NCI-H1436 treated with DMSO at 0.1 percent for 48 hours (cell line): ENCODE measurements at regions not wholly inside any gene's neighbourhood (a gene's known extent, or its start where the extent isn't known, plus 50 kb on each side); places are given as distances from the start of the nearest gene placed in this dataset.
"Not testable (repeated sequence)": the region's sequence is repeated elsewhere in the genome, so short reads cannot be mapped to it uniquely, and the experiment has no call there.

Source experiments
- DNase-seq: peaks from one replicate; lab custom pipeline; 2025; lab: John Stamatoyannopoulos, UW

- DNase-seq, result no peak
Observed at GRCh38 chr14:49367696-49368095, 218.5 kb downstream of the RPS29 start.

DNA sequence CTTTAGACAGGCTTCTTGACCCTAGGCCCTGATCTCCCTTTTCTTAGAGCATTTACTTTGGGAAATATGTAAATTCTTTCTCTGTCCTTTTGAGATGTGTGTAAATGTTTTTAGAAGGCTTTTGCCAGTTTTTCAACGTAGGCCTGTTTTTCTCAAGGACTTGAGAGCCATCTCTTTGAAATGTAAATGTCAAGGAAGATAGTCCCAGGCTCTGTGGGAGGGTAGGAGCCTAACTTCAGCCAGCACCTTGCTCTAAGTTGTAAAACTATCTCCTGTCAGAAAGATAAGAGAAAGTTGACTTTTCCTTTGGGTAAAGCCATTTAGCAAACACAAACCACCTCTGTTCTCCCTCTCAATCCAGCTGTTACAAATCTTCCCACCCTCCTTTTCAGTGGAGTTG, 219.8 kb downstream of the RPS29 start:
- no peak for DNase-seq

DNA sequence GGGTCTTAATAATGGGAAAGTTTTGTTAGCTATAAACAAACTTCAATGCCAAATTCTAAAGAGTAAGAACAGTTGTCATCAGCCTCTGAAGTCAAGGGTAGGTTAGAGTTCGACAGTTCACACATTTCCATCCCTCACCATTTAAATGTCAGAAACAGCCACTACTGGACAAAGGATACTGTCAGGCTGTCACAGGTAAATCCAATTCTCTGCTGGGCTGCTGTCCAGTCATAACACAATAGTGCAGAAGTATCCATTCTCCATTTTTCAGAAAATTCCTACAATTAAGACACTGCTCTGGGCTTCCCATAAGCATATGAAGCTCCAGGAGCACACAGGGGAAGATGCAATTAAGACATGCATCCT, 221.4 kb downstream of the RPS29 start:
- DNase-seq, result no peak

DNA sequence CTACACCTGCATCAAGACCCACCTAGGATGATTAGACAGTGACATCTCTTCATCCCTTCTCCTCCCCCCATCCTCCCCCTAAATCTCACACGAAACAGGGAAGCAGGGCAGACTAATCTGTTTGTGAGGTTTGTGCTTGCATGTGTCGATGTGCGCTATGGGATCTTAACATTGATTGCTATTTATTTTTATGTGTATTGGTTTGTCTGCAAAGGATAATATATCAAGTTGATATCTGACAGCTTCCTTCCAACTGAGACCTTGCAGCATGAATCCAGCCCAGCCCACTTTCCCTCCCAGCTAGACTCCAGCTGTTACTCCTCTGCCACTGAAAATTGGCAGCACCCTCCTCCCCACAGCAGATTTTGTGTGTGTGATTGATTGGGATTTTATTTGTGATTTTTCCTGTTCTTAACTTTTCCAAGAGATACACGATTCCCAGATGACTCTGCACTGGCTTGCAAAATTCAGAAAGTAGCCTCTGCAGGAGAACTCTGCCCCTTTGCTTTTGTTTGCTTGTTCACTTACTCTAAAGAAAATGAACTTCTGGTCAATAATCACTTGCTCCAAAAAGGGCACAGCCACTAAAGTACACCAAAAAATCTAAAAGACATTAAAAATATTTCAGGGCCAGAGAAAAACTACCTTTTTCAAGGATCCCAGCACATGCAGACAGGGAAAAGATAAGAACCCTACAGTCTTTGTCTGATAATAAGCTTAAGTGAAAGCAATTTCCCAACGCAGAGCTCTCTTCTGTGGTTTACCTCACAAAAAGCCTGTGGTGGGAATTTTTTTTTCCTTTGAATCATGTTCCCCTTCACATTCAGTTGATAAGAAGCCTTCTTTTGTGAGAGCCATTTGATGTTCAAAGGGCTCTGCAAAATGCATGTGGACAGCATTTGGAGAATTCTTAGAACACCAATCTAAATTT, 222.1 kb downstream of the RPS29 start:
- no peak for DNase-seq

DNA sequence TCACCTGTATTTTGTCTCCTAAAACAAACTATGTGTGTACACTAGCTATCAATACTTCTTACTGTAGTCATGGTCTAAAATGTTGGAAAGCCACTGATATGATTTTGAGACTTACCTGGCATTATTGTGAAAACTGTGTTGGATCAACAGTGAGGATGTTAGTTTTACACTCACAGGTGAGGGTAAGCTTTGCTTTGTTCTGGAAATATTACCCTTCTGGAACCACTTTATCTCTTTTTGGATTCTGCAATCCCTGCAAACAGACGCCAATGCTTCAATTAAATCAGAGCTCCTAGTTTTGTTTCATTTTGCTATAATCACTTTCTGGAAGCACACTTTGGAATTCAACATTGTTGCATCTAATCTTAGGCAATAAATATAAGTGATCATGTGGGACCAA, 223.3 kb downstream of the RPS29 start:
- DNase-seq, result no peak

GRCh38 chr14:49339130-49339529, 247.1 kb downstream of the RPS29 start:
- no peak for DNase-seq

GRCh38 chr14:49319810-49320209, 266.4 kb downstream of the RPS29 start:
- DNase-seq, result no peak

- no peak for DNase-seq
Observed at GRCh38 chr14:49315570-49315969, 270.6 kb downstream of the RPS29 start.

- no peak for DNase-seq
Observed at GRCh38 chr14:49314737-49315136, 271.4 kb downstream of the RPS29 start.

- no peak for DNase-seq
Observed at GRCh38 chr14:49313108-49313507, 273.1 kb downstream of the RPS29 start.

DNA sequence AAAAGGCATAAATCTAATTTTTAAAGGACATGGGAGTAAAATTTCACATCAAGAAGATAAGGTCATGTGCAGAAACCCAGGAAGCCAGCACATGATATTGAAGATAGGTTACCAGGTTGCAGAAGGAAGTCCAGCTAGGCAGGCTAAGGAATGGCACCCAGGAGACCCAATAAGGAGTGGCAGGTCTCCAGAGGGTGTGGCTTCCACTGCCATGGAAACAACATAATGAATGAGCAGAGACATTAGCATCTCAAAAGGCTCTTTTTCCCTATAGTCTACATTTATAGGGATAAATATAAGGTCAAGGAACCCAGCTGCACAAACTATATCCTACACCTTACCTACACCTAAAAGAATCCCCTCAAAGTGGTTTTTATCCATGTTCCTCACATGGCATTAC, 275.9 kb downstream of the RPS29 start:
- DNase-seq, result no peak

- no peak for DNase-seq
Observed at GRCh38 chr14:49306152-49306751, 279.9 kb downstream of the RPS29 start.

DNA sequence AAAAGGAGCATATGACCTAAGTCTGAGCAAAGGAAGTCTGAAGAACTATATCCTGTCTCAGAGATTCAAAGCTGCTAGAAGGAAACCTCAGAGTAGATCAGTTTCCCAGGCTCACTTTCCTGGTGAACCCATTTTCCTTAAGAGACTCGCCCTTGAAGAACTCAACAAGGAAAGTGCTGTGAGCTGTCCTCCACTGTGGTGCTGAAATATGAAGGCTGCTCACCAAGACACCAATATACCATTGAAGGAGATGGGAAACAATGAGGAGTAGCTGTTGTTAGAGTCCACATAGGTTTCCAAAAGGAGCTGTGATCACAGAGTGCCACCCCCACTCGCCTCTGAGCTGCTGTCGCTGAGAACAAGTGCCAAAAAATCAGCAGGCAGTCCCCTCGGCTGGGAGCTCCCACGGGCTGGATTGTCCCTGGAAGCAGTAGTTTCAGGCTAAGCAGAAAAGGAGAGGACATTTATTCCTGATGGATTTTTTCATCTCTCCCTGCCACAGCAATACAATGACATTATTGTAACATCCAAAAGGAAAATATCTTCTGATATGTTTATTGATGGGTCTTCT, 282.1 kb downstream of the RPS29 start:
- DNase-seq, result no peak

DNA sequence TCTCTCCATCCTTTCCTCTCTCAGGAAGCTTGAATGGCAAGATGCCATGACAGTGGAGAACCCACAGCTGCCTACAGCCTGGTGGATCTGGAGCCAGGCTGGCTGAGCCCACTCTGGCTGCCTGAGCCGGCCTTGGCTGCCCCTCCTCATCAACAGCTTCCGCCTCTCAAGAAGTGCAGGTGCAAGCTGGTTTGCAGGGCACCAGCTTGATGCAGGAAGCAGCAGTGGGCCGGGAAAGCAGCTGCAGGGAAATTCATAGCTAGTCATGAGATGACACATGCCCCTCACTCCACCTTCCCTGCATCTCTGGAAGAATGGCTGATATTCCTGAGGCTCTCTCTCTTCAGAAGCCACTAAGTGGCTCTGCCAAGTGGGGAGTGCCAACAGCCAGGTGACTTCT, 289.1 kb downstream of the RPS29 start:
- no peak for DNase-seq

DNA sequence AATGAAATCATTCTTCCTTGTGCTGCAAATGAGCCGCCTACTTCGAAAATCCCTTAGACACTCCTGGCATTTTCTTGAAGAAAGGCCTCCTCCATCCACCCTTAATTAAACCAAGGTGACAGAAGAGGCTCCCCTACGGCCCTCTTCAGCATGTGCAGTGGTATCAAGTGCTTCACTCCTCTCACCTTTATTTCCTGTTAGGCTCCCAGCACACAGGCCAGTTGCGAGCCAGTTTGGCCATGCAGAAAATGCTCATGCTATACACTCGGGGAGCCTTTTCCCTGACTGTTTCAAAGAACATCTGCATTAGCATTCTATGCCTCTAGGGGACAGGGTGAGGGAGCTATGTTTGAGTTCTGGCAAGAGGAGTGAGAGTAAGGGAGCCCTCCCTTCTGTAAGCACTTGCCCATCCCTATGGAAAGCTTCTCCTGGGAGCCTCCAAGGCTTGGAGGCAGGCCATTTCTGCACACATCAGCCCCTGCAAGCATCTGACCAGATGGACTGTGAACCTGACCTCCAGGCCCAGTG, 291.5 kb downstream of the RPS29 start:
- no peak for DNase-seq

- no peak for DNase-seq
Observed at GRCh38 chr14:49287004-49287403, 299.2 kb downstream of the RPS29 start.

GRCh38 chr14:49286257-49286983, 299.8 kb downstream of the RPS29 start:
- DNase-seq, result no peak

DNA sequence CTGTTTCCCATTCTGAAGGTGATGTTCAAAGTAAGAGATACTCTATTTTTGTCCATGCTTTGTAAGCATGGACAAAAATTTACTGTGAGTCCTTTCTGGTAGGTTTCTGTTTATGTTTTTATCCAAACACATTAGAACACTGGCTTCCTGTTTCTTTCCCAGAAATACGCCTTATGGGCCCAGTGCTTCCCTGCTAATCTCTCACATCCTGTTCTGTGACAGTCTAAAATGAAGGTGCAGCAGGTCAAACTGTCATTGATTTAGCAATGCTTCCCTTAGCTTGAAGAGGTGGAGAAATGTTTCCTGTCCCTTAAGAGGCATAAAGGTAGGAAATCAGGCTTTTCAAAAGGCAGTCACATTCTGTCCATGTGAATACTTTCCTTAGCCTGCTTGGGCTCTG, 305.6 kb downstream of the RPS29 start:
- DNase-seq, result no peak

DNA sequence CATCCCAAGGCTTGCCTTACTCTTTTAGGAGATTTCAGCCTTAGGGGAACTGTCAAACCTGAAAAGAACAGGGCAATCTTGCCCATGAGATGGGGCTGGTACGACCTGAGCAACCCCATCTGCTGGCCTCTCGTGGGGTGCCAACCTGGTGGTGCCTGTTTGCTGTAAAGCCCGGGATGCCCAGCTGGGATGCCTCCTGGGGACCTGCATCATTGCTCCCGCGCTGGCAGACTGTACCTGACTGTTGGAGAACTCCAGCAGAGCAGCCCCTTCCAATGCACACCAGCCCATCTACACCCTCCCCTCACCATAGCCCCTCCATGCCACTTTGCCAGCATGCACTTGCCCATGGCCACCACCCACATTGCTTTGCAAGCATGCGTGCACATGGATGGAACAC, 335.7 kb downstream of the RPS29 start:
- DNase-seq, result no peak

DNA sequence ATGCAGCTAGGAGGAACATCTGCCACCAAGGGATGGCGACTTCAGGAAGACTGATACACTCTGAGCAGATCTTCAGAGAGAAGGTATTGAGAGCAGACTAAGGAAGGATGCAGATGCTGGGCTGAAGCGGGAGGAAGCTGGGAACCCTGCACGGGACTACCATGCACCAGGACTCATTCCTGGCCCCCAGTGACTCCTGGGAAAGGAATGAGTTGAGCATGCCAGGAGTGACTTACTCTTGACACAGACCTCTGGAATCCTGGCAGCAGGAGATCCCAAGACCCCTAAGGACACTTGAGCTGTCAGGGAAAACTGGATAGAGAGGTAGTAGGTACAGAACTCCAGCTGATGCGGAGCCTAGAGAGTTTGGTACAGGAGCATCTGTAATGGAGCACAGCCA, 336.1 kb downstream of the RPS29 start:
- no peak for DNase-seq

DNA sequence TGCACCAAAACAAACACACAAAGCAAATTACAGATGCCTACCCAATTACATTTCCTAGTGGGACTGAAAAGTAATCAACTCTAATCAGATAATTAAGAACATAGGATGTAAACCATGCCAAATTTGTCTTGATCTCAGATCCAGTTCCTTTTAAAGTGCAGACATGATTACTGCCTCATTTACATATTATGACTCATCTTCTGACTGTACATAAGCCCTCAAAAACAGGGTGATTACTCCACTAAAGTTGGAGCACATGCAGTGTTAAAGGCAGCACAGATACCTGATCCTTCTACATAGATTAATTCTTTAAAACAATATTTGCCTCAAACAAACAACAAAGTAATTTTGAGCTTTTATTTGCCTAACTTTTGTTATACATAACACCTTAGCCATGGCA, 337.2 kb downstream of the RPS29 start:
- no peak for DNase-seq

- not testable (repeated sequence) for DNase-seq
Observed at GRCh38 chr14:49243777-49244176, 342.4 kb downstream of the RPS29 start.
